ENCODE measurements at regions not wholly inside any gene's neighbourhood (a gene's known extent, or its start where the extent isn't known, plus 50 kb on each side); places are given as distances from the start of the nearest gene placed in this dataset.

- no peak for TF ChIP-seq CTCF (IDR thresholded peaks at IDR 0.05; ENCODE audit: poor library complexity)
- no peak for TF ChIP-seq EZH2 (IDR thresholded peaks at IDR 0.05; ENCODE audit: borderline replicate concordance)
- TF ChIP-seq EZH2phosphoT487 (IDR thresholded peaks at IDR 0.05; ENCODE audit: low read depth, severe bottlenecking, unreplicated experiment) = no peak
These were observed 609.9 kb upstream of the CITED2 start for GRCh38 chr6:139984317-139984716.

Data from hepatocyte (in vitro differentiated cells).